GM18907 (cell line): ENCODE measurements at regions not wholly inside any gene's neighbourhood (a gene's known extent, or its start where the extent isn't known, plus 50 kb on each side); places are given as distances from the start of the nearest gene placed in this dataset.

Experiments used
- ATAC-seq: cut with Tn5 transposase; IDR thresholded peaks from one replicate; pipeline ENCODE4 v1.9.1; 2021; ENCODE audit warnings: mild to moderate bottlenecking, moderate library complexity; ENCODE audit not compliant: unreplicated experiment

- no peak for ATAC-seq
Observed at GRCh38 chr6:118761645-118762044, 110.3 kb upstream of the CEP85L start.

- ATAC-seq = no peak
Observed at GRCh38 chr6:118758946-118759345, 107.6 kb upstream of the CEP85L start.

- ATAC-seq = no peak
Observed at GRCh38 chr6:118755941-118756646, 104.7 kb upstream of the CEP85L start.

- no peak for ATAC-seq
Observed at GRCh38 chr6:118752803-118753202, 101.4 kb upstream of the CEP85L start.

GRCh38 chr6:118751072-118751471 is 99.7 kb upstream of the CEP85L start:
- no peak for ATAC-seq

GRCh38 chr6:118750143-118750542 is 98.8 kb upstream of the CEP85L start:
- ATAC-seq = peak; percentile 48

GRCh38 chr6:118748311-118749062 is 97.1 kb upstream of the CEP85L start:
- no peak for ATAC-seq

- ATAC-seq = no peak
Observed at GRCh38 chr6:118746825-118747174, 95.4 kb upstream of the CEP85L start.

- ATAC-seq = no peak
Observed at GRCh38 chr6:118746145-118746824, 94.9 kb upstream of the CEP85L start.

GRCh38 chr6:118745156-118745555 is 93.8 kb upstream of the CEP85L start:
- ATAC-seq = no peak

GRCh38 chr6:118744261-118744941 is 93.0 kb upstream of the CEP85L start:
- no peak for ATAC-seq

- no peak for ATAC-seq
Observed at GRCh38 chr6:118743746-118744145, 92.4 kb upstream of the CEP85L start.

GRCh38 chr6:118740372-118740771 is 89.0 kb upstream of the CEP85L start:
- ATAC-seq = no peak

GRCh38 chr6:118739696-118740353 is 88.4 kb upstream of the CEP85L start:
- ATAC-seq = no peak

- ATAC-seq = no peak
Observed at GRCh38 chr6:118736440-118736839, 85.0 kb upstream of the CEP85L start.

GRCh38 chr6:118735320-118735719 is 83.9 kb upstream of the CEP85L start:
- no peak for ATAC-seq

- ATAC-seq = no peak
Observed at GRCh38 chr6:118725944-118726343, 74.6 kb upstream of the CEP85L start.

- peak; percentile 88 for ATAC-seq
Observed at GRCh38 chr6:118724211-118724610, 72.8 kb upstream of the CEP85L start.

GRCh38 chr6:118722829-118723813 is 71.7 kb upstream of the CEP85L start:
- no peak for ATAC-seq

- no peak for ATAC-seq
Observed at GRCh38 chr6:118720125-118720473, 68.7 kb upstream of the CEP85L start.
